ENCODE measurements at regions not wholly inside any gene's neighbourhood (a gene's known extent, or its start where the extent isn't known, plus 50 kb on each side); places are given as distances from the start of the nearest gene placed in this dataset.

DNA sequence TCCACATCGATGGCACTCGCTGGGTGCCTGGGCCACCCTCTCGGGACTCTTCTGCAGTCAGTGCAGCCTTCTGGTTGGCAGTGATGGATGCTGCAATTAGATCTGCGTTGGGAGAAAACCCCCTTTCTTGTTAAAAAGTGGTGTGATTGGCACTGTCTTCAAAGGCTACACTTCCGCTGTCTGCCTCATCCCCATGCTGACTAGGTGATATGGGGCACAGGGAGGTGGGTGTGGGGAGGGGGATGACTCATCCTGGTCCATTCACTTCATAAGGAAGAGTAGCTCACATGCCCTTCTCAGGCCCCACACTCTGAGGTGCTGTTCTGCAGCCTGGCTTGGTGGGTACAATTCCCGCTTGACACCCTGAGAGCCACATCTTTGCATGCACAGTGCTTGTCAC lies 77.4 kb downstream of the THNSL2 start:
- TF ChIP-seq, protein P1, sequence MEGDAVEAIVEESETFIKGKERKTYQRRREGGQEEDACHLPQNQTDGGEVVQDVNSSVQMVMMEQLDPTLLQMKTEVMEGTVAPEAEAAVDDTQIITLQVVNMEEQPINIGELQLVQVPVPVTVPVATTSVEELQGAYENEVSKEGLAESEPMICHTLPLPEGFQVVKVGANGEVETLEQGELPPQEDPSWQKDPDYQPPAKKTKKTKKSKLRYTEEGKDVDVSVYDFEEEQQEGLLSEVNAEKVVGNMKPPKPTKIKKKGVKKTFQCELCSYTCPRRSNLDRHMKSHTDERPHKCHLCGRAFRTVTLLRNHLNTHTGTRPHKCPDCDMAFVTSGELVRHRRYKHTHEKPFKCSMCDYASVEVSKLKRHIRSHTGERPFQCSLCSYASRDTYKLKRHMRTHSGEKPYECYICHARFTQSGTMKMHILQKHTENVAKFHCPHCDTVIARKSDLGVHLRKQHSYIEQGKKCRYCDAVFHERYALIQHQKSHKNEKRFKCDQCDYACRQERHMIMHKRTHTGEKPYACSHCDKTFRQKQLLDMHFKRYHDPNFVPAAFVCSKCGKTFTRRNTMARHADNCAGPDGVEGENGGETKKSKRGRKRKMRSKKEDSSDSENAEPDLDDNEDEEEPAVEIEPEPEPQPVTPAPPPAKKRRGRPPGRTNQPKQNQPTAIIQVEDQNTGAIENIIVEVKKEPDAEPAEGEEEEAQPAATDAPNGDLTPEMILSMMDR (IDR thresholded peaks at IDR 0.05): no peak
- TF ChIP-seq ZNF138 (CRISPR knock-in tag; conservative IDR thresholded peaks at IDR 0.05) (no peak), NR2C2 (CRISPR knock-in tag; IDR thresholded peaks at IDR 0.05) (no peak), ELF4 (CRISPR knock-in tag; IDR thresholded peaks at IDR 0.05; ENCODE audit: low read depth) (no peak), JUN (CRISPR knock-in tag; IDR thresholded peaks at IDR 0.05) (no peak), CREB1 (CRISPR knock-in tag; IDR thresholded peaks at IDR 0.05) (no peak), PRRX2 (CRISPR knock-in tag; IDR thresholded peaks at IDR 0.05) (no peak), ZNF423 (CRISPR knock-in tag; IDR thresholded peaks at IDR 0.05) (no peak), NFE2L1 (CRISPR knock-in tag; IDR thresholded peaks at IDR 0.05) (no peak), IRF2 (CRISPR knock-in tag; IDR thresholded peaks at IDR 0.05; ENCODE audit: borderline replicate concordance, low read depth) (no peak), TEAD4 (CRISPR knock-in tag; IDR thresholded peaks at IDR 0.05) (no peak)
- TF ChIP-seq, protein P2, sequence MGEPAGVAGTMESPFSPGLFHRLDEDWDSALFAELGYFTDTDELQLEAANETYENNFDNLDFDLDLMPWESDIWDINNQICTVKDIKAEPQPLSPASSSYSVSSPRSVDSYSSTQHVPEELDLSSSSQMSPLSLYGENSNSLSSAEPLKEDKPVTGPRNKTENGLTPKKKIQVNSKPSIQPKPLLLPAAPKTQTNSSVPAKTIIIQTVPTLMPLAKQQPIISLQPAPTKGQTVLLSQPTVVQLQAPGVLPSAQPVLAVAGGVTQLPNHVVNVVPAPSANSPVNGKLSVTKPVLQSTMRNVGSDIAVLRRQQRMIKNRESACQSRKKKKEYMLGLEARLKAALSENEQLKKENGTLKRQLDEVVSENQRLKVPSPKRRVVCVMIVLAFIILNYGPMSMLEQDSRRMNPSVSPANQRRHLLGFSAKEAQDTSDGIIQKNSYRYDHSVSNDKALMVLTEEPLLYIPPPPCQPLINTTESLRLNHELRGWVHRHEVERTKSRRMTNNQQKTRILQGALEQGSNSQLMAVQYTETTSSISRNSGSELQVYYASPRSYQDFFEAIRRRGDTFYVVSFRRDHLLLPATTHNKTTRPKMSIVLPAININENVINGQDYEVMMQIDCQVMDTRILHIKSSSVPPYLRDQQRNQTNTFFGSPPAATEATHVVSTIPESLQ (CRISPR knock-in tag; IDR thresholded peaks at IDR 0.05): no peak
- TF ChIP-seq, protein P3, sequence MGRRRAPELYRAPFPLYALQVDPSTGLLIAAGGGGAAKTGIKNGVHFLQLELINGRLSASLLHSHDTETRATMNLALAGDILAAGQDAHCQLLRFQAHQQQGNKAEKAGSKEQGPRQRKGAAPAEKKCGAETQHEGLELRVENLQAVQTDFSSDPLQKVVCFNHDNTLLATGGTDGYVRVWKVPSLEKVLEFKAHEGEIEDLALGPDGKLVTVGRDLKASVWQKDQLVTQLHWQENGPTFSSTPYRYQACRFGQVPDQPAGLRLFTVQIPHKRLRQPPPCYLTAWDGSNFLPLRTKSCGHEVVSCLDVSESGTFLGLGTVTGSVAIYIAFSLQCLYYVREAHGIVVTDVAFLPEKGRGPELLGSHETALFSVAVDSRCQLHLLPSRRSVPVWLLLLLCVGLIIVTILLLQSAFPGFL (CRISPR knock-in tag; IDR thresholded peaks at IDR 0.05; ENCODE audit: borderline replicate concordance): no peak
